ENCODE measurements at regions not wholly inside any gene's neighbourhood (a gene's known extent, or its start where the extent isn't known, plus 50 kb on each side); places are given as distances from the start of the nearest gene placed in this dataset.

- in situ Hi-C loops (cut with HindIII; ENCODE audit: low pct_unique_long_range_greater_than_20kb, low sequenced_read_pairs) = no loop called here
- DNase-seq (ENCODE audit: low read depth, low spot score) = no peak
Observed at GRCh38 chr5:156094001-156094400, 233.0 kb upstream of the SGCD start.

GRCh38 chr5:156095709-156096241, 231.2 kb upstream of the SGCD start:
- no peak for DNase-seq (ENCODE audit: low read depth, low spot score)
- in situ Hi-C loops (cut with HindIII; ENCODE audit: low pct_unique_long_range_greater_than_20kb, low sequenced_read_pairs) = no loop called here

GRCh38 chr5:156096259-156096658, 230.7 kb upstream of the SGCD start:
- in situ Hi-C loops (cut with HindIII; ENCODE audit: low pct_unique_long_range_greater_than_20kb, low sequenced_read_pairs) = no loop called here
- no peak for DNase-seq (ENCODE audit: low read depth, low spot score)

- DNase-seq (ENCODE audit: low read depth, low spot score) = no peak
- in situ Hi-C loops (cut with HindIII; ENCODE audit: low pct_unique_long_range_greater_than_20kb, low sequenced_read_pairs) = no loop called here
Observed at GRCh38 chr5:156103155-156103885, 223.6 kb upstream of the SGCD start.

- in situ Hi-C loops (cut with HindIII; ENCODE audit: low pct_unique_long_range_greater_than_20kb, low sequenced_read_pairs) = no loop called here
- DNase-seq (ENCODE audit: low read depth, low spot score) = no peak
Observed at GRCh38 chr5:156109317-156110023, 217.5 kb upstream of the SGCD start.

- in situ Hi-C loops (cut with HindIII; ENCODE audit: low pct_unique_long_range_greater_than_20kb, low sequenced_read_pairs) = no loop called here
- DNase-seq (ENCODE audit: low read depth, low spot score) = no peak
Observed at GRCh38 chr5:156119692-156120091, 207.3 kb upstream of the SGCD start.

GRCh38 chr5:156120777-156121176, 206.2 kb upstream of the SGCD start:
- in situ Hi-C loops (cut with HindIII; ENCODE audit: low pct_unique_long_range_greater_than_20kb, low sequenced_read_pairs) = no loop called here
- no peak for DNase-seq (ENCODE audit: low read depth, low spot score)

GRCh38 chr5:156121234-156121633, 205.7 kb upstream of the SGCD start:
- DNase-seq (ENCODE audit: low read depth, low spot score) = no peak
- in situ Hi-C loops (cut with HindIII; ENCODE audit: low pct_unique_long_range_greater_than_20kb, low sequenced_read_pairs) = no loop called here

- no peak for DNase-seq (ENCODE audit: low read depth, low spot score)
- in situ Hi-C loops (cut with HindIII; ENCODE audit: low pct_unique_long_range_greater_than_20kb, low sequenced_read_pairs) = no loop called here
Observed at GRCh38 chr5:156121882-156122281, 205.1 kb upstream of the SGCD start.

GRCh38 chr5:156124708-156125107, 202.3 kb upstream of the SGCD start:
- in situ Hi-C loops (cut with HindIII; ENCODE audit: low pct_unique_long_range_greater_than_20kb, low sequenced_read_pairs) = no loop called here
- no peak for DNase-seq (ENCODE audit: low read depth, low spot score)

- no peak for DNase-seq (ENCODE audit: low read depth, low spot score)
- in situ Hi-C loops (cut with HindIII; ENCODE audit: low pct_unique_long_range_greater_than_20kb, low sequenced_read_pairs) = no loop called here
Observed at GRCh38 chr5:156125118-156125517, 201.8 kb upstream of the SGCD start.

GRCh38 chr5:156126716-156127115, 200.2 kb upstream of the SGCD start:
- in situ Hi-C loops (cut with HindIII; ENCODE audit: low pct_unique_long_range_greater_than_20kb, low sequenced_read_pairs) = no loop called here
- no peak for DNase-seq (ENCODE audit: low read depth, low spot score)

GRCh38 chr5:156128026-156128425, 198.9 kb upstream of the SGCD start:
- no peak for DNase-seq (ENCODE audit: low read depth, low spot score)
- in situ Hi-C loops (cut with HindIII; ENCODE audit: low pct_unique_long_range_greater_than_20kb, low sequenced_read_pairs) = no loop called here

- no peak for DNase-seq (ENCODE audit: low read depth, low spot score)
- in situ Hi-C loops (cut with HindIII; ENCODE audit: low pct_unique_long_range_greater_than_20kb, low sequenced_read_pairs) = no loop called here
Observed at GRCh38 chr5:156134216-156134615, 192.7 kb upstream of the SGCD start.

- in situ Hi-C loops (cut with HindIII; ENCODE audit: low pct_unique_long_range_greater_than_20kb, low sequenced_read_pairs) = no loop called here
Observed at GRCh38 chr5:156135531-156135930, 191.4 kb upstream of the SGCD start.

GRCh38 chr5:156137071-156137869, 189.7 kb upstream of the SGCD start:
- no peak for DNase-seq (ENCODE audit: low read depth, low spot score)
- in situ Hi-C loops (cut with HindIII; ENCODE audit: low pct_unique_long_range_greater_than_20kb, low sequenced_read_pairs) = no loop called here

More at GRCh38 chr5:156135531-156135930, 191.4 kb upstream of the SGCD start:
- DNase-seq (ENCODE audit: low read depth, low spot score) = no peak

- in situ Hi-C loops (cut with HindIII; ENCODE audit: low pct_unique_long_range_greater_than_20kb, low sequenced_read_pairs) = no loop called here
- no peak for DNase-seq (ENCODE audit: low read depth, low spot score)
Observed at GRCh38 chr5:156142867-156143266, 184.1 kb upstream of the SGCD start.

GRCh38 chr5:156147261-156147943, 179.6 kb upstream of the SGCD start:
- no peak for DNase-seq (ENCODE audit: low read depth, low spot score)
- in situ Hi-C loops (cut with HindIII; ENCODE audit: low pct_unique_long_range_greater_than_20kb, low sequenced_read_pairs) = no loop called here
